ENCODE measurements at regions not wholly inside any gene's neighbourhood (a gene's known extent, or its start where the extent isn't known, plus 50 kb on each side); places are given as distances from the start of the nearest gene placed in this dataset.

- H3K4me3 Mint-ChIP-seq: no peak overlapping the region
- H3K4me1 ChIP-seq (ENCODE audit: insufficient read depth, low read length): no peaks in the 10 kb centered on the region
Measured at GRCh38 chr19:28400953-28401671, 811.8 kb downstream of the UQCRFS1 start.

More at GRCh38 chr19:28400953-28401671, 811.8 kb downstream of the UQCRFS1 start:
- no CpG with 5 or more reads among the region's 5 CpGs for whole genome bisulfite sequencing (ENCODE audit: extremely low coverage, insufficient read length, low lambda C conversion rate)
- no peak overlapping the region for H4K8ac ChIP-seq (replicated peaks; ENCODE audit: insufficient read length, low read depth, low read length)
- no peak overlapping the region for H3K14ac ChIP-seq (ENCODE audit: insufficient read depth, low read length)
- peaks cover 0 to 2% (median 0%) of the 10 kb centered on the region in 3 experiments; a peak in 1 of 7 replicates for H3K36me3 Mint-ChIP-seq (ENCODE audit: insufficient read depth in 1 of 3, low read depth in 3 of 3)
- H3T11ph ChIP-seq (ENCODE audit: low read length): no peak overlapping the region
- H2BK12ac ChIP-seq (ENCODE audit: insufficient read length, low read depth, low read length): no peak overlapping the region
- H2AFZ ChIP-seq (ENCODE audit: low read length): no peak overlapping the region
- H2BK5ac ChIP-seq (ENCODE audit: insufficient read length, low read length): no peak overlapping the region
- no peaks in the 10 kb centered on the region for H3K23me2 ChIP-seq (ENCODE audit: insufficient read length, low read depth, low read length, poor library complexity, severe bottlenecking)
- H3K79me2 ChIP-seq (ENCODE audit: insufficient read depth, low read length): no peaks in the 10 kb centered on the region
- no peak overlapping the region for H3K56ac ChIP-seq (ENCODE audit: insufficient read length, low read depth, low read length)
- no peak overlapping the region for H3K23ac ChIP-seq (ENCODE audit: insufficient read length, low read depth, low read length)
- no peak overlapping the region for H3K4me2 ChIP-seq (ENCODE audit: insufficient read depth, insufficient read length, low read length)
- H3K9me3 Mint-ChIP-seq: peaks cover 0 to 3% of the 10 kb centered on the region in 2 experiments; a peak in 2 of 5 replicates
- H4K5ac ChIP-seq (ENCODE audit: insufficient read length, low read depth, low read length): no peak overlapping the region
- H3K4me1 Mint-ChIP-seq: peaks cover 23 to 41% of the 10 kb centered on the region in 2 experiments
- no peak overlapping the region for H2AK5ac ChIP-seq (ENCODE audit: insufficient read length, low read length)
- H4K91ac ChIP-seq (ENCODE audit: insufficient read length, low read depth, low read length): no peak overlapping the region
- no peak for DNase-seq
- H2BK20ac ChIP-seq (ENCODE audit: low read depth, low read length, poor library complexity, severe bottlenecking): no peak overlapping the region
- no peak overlapping the region for H3K18ac ChIP-seq (ENCODE audit: insufficient read length, low read depth, low read length)
- H3K9ac ChIP-seq (ENCODE audit: extremely low read depth, insufficient read length, low read length): no peak overlapping the region
- H2BK15ac ChIP-seq (ENCODE audit: low read depth, low read length): no peak overlapping the region
- H3K27ac Mint-ChIP-seq: no peak overlapping the region
- no peaks in the 10 kb centered on the region for H3K79me1 ChIP-seq (ENCODE audit: insufficient read depth, low read depth, low read length, poor library complexity, severe bottlenecking)
- H4K20me1 ChIP-seq (ENCODE audit: control insufficient read depth, insufficient read depth, insufficient read length): no peaks in the 10 kb centered on the region
- H2BK120ac ChIP-seq (ENCODE audit: low read depth, low read length, poor library complexity, severe bottlenecking): no peak overlapping the region
- TF ChIP-seq CTCF (conservative IDR thresholded peaks at IDR 0.05): no peak
- H3K27me3 ChIP-seq (ENCODE audit: insufficient read depth, low read length): no peaks in the 10 kb centered on the region
- no peak overlapping the region for H3K4ac ChIP-seq (ENCODE audit: low read depth, low read length)
- H3K27me3 Mint-ChIP-seq (ENCODE audit: low read depth): no peaks in the 10 kb centered on the region; the same call in none of the 2 replicates
- no peaks in the 10 kb centered on the region for H3K9me3 ChIP-seq (ENCODE audit: control insufficient read depth, low read depth, low read length)
- no peak overlapping the region for H3K27ac ChIP-seq (ENCODE audit: insufficient read length, low read depth, low read length)
